Fibroblast of villous mesenchyme (primary cell): ENCODE measurements at regions not wholly inside any gene's neighbourhood (a gene's known extent, or its start where the extent isn't known, plus 50 kb on each side); places are given as distances from the start of the nearest gene placed in this dataset.

Experiments used
- DNase-seq: peaks from one replicate; pipeline ENCODE4 v3.0.0-alpha.2; 2010; ENCODE audit warnings: low read depth
- H3K4me3 ChIP-seq: 2 replicates; pipeline ENCODE4 v1.5.1; 2011; ENCODE audit warnings: low read depth, mild to moderate bottlenecking, low read length
- CTCF ChIP-seq: IDR thresholded peaks from 2 replicates; pipeline ENCODE4 v1.5.1; 2012; ENCODE audit warnings: low read depth, mild to moderate bottlenecking, low read length; ENCODE audit not compliant: insufficient read depth

GRCh38 chr5:166499447-166500240 is 1791.8 kb upstream of the WWC1 start:
- TF ChIP-seq CTCF, result no peak
- DNase-seq, result peak; percentile 7
- H3K4me3 ChIP-seq, result no peak overlapping the region

DNA sequence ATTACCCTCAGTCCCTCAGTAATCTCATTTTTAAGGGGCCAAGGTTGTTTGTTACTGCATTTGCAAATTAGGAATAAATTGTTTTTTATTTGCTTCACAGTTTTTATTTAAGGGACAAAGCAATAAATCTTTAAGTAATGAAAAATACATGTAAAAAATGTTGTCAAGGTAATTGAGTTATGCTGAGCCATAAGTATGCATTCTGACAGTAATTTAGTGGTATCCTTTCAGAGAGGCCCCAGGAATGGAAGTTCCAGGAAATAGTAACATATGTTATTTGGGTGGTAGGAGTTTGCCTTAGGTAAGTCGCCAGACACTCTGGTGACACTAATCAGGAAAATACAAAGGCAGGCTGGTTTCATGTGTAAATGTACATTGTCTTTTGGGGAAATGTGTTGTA is 1787.9 kb upstream of the WWC1 start:
- H3K4me3 ChIP-seq, result no peak overlapping the region
- no peak for DNase-seq
- no peak for TF ChIP-seq CTCF

DNA sequence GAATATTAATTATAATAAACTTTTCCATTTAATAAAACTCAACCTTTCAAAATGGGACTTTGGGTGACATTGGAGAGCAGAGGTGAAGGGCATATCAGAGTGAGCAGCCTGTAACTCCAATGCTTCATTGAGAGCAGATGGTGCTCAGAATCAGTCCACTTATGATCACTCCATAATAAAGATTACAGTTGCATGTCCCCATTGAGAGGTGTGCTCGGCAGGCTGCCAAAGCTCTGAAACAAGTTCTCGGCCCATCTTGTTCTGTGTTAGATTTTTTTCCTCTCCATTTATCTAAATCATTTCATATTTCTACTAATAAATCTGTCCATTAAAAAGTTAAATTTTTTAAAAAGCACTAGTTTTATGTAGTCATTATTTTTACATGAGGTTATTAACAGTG is 1786.4 kb upstream of the WWC1 start:
- no peak for DNase-seq
- no peak overlapping the region for H3K4me3 ChIP-seq
- no peak for TF ChIP-seq CTCF

- TF ChIP-seq CTCF, result no peak
- H3K4me3 ChIP-seq, result no peak overlapping the region
- DNase-seq, result no peak
Measured at GRCh38 chr5:166505544-166505943, 1785.9 kb upstream of the WWC1 start.

- no peak for TF ChIP-seq CTCF
- H3K4me3 ChIP-seq, result no peak overlapping the region
- no peak for DNase-seq
Measured at GRCh38 chr5:166507810-166508425, 1783.5 kb upstream of the WWC1 start.

DNA sequence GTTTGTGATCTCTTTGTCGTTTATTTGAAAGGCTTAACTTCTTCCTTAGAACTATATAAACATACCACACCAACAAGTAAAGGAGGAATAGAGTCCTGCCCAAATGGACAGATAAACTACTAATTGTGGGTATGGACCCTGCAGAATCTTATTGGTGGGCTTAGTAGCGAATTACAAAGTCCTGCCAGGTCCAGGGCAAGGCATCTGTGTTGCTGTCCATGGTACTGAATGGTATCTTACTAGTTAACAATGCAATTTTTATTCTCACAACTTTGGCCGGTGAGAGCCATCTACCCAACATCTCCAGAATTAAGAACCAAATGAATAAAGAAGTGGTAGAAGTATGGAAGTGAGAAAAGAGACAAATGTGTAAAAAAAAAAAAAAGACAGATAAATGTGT is 1782.4 kb upstream of the WWC1 start:
- TF ChIP-seq CTCF, result no peak
- H3K4me3 ChIP-seq, result no peak overlapping the region
- DNase-seq, result peak; percentile 34
